ENCODE measurements at regions not wholly inside any gene's neighbourhood (a gene's known extent, or its start where the extent isn't known, plus 50 kb on each side); places are given as distances from the start of the nearest gene placed in this dataset.
A peak's percentile ranks its signal among the peaks of the same experiment; 100 is the strongest.
"Not testable (repeated sequence)": the region's sequence is repeated elsewhere in the genome, so short reads cannot be mapped to it uniquely, and the experiment has no call there.

GRCh38 chr9:79430619-79431018 lies 141.1 kb upstream of the TLE4 start:
- Mint-ChIP-seq H3K27ac (no peak overlapping the region), H3K27me3 (no peaks in the 10 kb centered on the region), H3K4me3 (no peak overlapping the region), H3K9me3 (ENCODE audit: low read depth) (peaks cover 6% of the 10 kb centered on the region), H3K36me3 (no peaks in the 10 kb centered on the region), H3K4me1 (no peaks in the 10 kb centered on the region)
- DNase-seq = no peak
- CTCF ChIA-PET = no interaction called here
- ATAC-seq = no peak

GRCh38 chr9:79431019-79431679 lies 140.6 kb upstream of the TLE4 start:
- no peak for ATAC-seq
- Mint-ChIP-seq H3K27ac (no peak overlapping the region), H3K27me3 (no peaks in the 10 kb centered on the region), H3K4me3 (no peak overlapping the region), H3K9me3 (ENCODE audit: low read depth) (peaks cover 2% of the 10 kb centered on the region), H3K4me1 (no peaks in the 10 kb centered on the region), H3K36me3 (no peaks in the 10 kb centered on the region)
- CTCF ChIA-PET = no interaction called here
- no peak for DNase-seq

GRCh38 chr9:79432485-79432884 lies 139.3 kb upstream of the TLE4 start:
- no peak overlapping the region for H3K27ac Mint-ChIP-seq
- no peak overlapping the region for H3K4me3 Mint-ChIP-seq
- no peaks in the 10 kb centered on the region for H3K27me3 Mint-ChIP-seq
- CTCF ChIA-PET = no interaction called here
- H3K36me3 Mint-ChIP-seq = no peaks in the 10 kb centered on the region
- no peaks in the 10 kb centered on the region for H3K4me1 Mint-ChIP-seq
- DNase-seq (no peak), ATAC-seq (no peak)
- H3K9me3 Mint-ChIP-seq (ENCODE audit: low read depth) = no peaks in the 10 kb centered on the region

- Mint-ChIP-seq H3K36me3 (no peaks in the 10 kb centered on the region), H3K9me3 (ENCODE audit: low read depth) (no peaks in the 10 kb centered on the region), H3K27me3 (no peaks in the 10 kb centered on the region), H3K4me3 (no peak overlapping the region), H3K4me1 (no peaks in the 10 kb centered on the region), H3K27ac (no peak overlapping the region)
- DNase-seq (no peak), ATAC-seq (no peak)
- CTCF ChIA-PET = no interaction called here
Observed at GRCh38 chr9:79433703-79434102, 138.1 kb upstream of the TLE4 start.

GRCh38 chr9:79439221-79439620 lies 132.5 kb upstream of the TLE4 start:
- DNase-seq; H3K4me3 Mint-ChIP-seq; H3K4me1 Mint-ChIP-seq; H3K36me3 Mint-ChIP-seq; ATAC-seq; CTCF ChIA-PET; H3K9me3 Mint-ChIP-seq (ENCODE audit: low read depth); H3K27ac Mint-ChIP-seq; H3K27me3 Mint-ChIP-seq: not testable (repeated sequence)

GRCh38 chr9:79446523-79447307 lies 125.0 kb upstream of the TLE4 start:
- no peaks in the 10 kb centered on the region for H3K4me1 Mint-ChIP-seq
- H3K27ac Mint-ChIP-seq = no peak overlapping the region
- ATAC-seq (no peak), DNase-seq (no peak)
- H3K27me3 Mint-ChIP-seq = peaks cover 4% of the 10 kb centered on the region
- H3K36me3 Mint-ChIP-seq = no peaks in the 10 kb centered on the region
- no peaks in the 10 kb centered on the region for H3K9me3 Mint-ChIP-seq (ENCODE audit: low read depth)
- CTCF ChIA-PET = no interaction called here
- no peak overlapping the region for H3K4me3 Mint-ChIP-seq

GRCh38 chr9:79447308-79447605 lies 124.5 kb upstream of the TLE4 start:
- CTCF ChIA-PET = no interaction called here
- Mint-ChIP-seq H3K27ac (no peak overlapping the region), H3K4me3 (no peak overlapping the region), H3K27me3 (peaks cover 5% of the 10 kb centered on the region), H3K9me3 (ENCODE audit: low read depth) (peaks cover under 1% of the 10 kb centered on the region), H3K4me1 (no peaks in the 10 kb centered on the region), H3K36me3 (peaks cover under 1% of the 10 kb centered on the region)
- DNase-seq (no peak), ATAC-seq (no peak)

GRCh38 chr9:79447762-79448161 lies 124.0 kb upstream of the TLE4 start:
- Mint-ChIP-seq H3K4me3 (no peak overlapping the region), H3K27ac (no peak overlapping the region), H3K36me3 (peaks cover 2% of the 10 kb centered on the region), H3K27me3 (peaks cover 6% of the 10 kb centered on the region), H3K9me3 (ENCODE audit: low read depth) (peaks cover 3% of the 10 kb centered on the region), H3K4me1 (no peaks in the 10 kb centered on the region)
- CTCF ChIA-PET = no interaction called here
- ATAC-seq = no peak
- no peak for DNase-seq

- Mint-ChIP-seq H3K4me1 (no peaks in the 10 kb centered on the region), H3K27ac (no peak overlapping the region), H3K36me3 (peaks cover 2% of the 10 kb centered on the region), H3K4me3 (no peak overlapping the region), H3K9me3 (ENCODE audit: low read depth) (peaks cover 3% of the 10 kb centered on the region), H3K27me3 (peaks cover 2% of the 10 kb centered on the region)
- ATAC-seq = no peak
- CTCF ChIA-PET = no interaction called here
- DNase-seq = no peak
Observed at GRCh38 chr9:79452265-79452664, 119.5 kb upstream of the TLE4 start.

- no peak for ATAC-seq
- no peaks in the 10 kb centered on the region for H3K4me1 Mint-ChIP-seq
- H3K9me3 Mint-ChIP-seq (ENCODE audit: low read depth) = no peaks in the 10 kb centered on the region
- no peak overlapping the region for H3K4me3 Mint-ChIP-seq
- no peaks in the 10 kb centered on the region for H3K36me3 Mint-ChIP-seq
- H3K27ac Mint-ChIP-seq = no peak overlapping the region
- CTCF ChIA-PET = no interaction called here
- DNase-seq = no peak
- peaks cover 8% of the 10 kb centered on the region for H3K27me3 Mint-ChIP-seq
Observed at GRCh38 chr9:79461712-79462111, 110.1 kb upstream of the TLE4 start.

GRCh38 chr9:79465156-79465555 lies 106.6 kb upstream of the TLE4 start:
- CTCF ChIA-PET = no interaction called here
- H3K27me3 Mint-ChIP-seq = peaks cover 8% of the 10 kb centered on the region
- peaks cover 14% of the 10 kb centered on the region for H3K4me1 Mint-ChIP-seq
- no peak overlapping the region for H3K4me3 Mint-ChIP-seq
- H3K36me3 Mint-ChIP-seq = no peaks in the 10 kb centered on the region
- H3K9me3 Mint-ChIP-seq (ENCODE audit: low read depth) = no peaks in the 10 kb centered on the region
- ATAC-seq (no peak), DNase-seq (no peak)
- H3K27ac Mint-ChIP-seq = no peak overlapping the region

- no peaks in the 10 kb centered on the region for H3K9me3 Mint-ChIP-seq (ENCODE audit: low read depth)
- ATAC-seq = peak; percentile 61
- H3K36me3 Mint-ChIP-seq = no peaks in the 10 kb centered on the region
- no peak overlapping the region for H3K4me3 Mint-ChIP-seq
- CTCF ChIA-PET = no interaction called here
- H3K27ac Mint-ChIP-seq = no peak overlapping the region
- no peak for DNase-seq
- peaks cover 20% of the 10 kb centered on the region for H3K4me1 Mint-ChIP-seq
- no peaks in the 10 kb centered on the region for H3K27me3 Mint-ChIP-seq
Observed at GRCh38 chr9:79469164-79469563, 102.6 kb upstream of the TLE4 start.

- ATAC-seq (no peak), DNase-seq (no peak)
- peaks cover 20% of the 10 kb centered on the region for H3K4me1 Mint-ChIP-seq
- no peak overlapping the region for H3K27ac Mint-ChIP-seq
- peaks cover 2% of the 10 kb centered on the region for H3K9me3 Mint-ChIP-seq (ENCODE audit: low read depth)
- H3K36me3 Mint-ChIP-seq = no peaks in the 10 kb centered on the region
- no peaks in the 10 kb centered on the region for H3K27me3 Mint-ChIP-seq
- no peak overlapping the region for H3K4me3 Mint-ChIP-seq
- CTCF ChIA-PET = no interaction called here
Observed at GRCh38 chr9:79470954-79471353, 100.8 kb upstream of the TLE4 start.

- CTCF ChIA-PET = interaction anchor here (1.0 kb wide), 1 partner anchor 97 kb away, joined by 3 read pairs; no protein-coding TSS in a partner anchor
- Mint-ChIP-seq H3K4me3 (no peak overlapping the region), H3K36me3 (no peaks in the 10 kb centered on the region), H3K27ac (no peak overlapping the region), H3K9me3 (ENCODE audit: low read depth) (peaks cover 2% of the 10 kb centered on the region), H3K4me1 (peaks cover 20% of the 10 kb centered on the region), H3K27me3 (no peaks in the 10 kb centered on the region)
- no peak for ATAC-seq
- DNase-seq = peak; percentile 42
Observed at GRCh38 chr9:79471580-79472543, 99.9 kb upstream of the TLE4 start.

Data from activated CD8-positive, alpha-beta memory T cell treated with anti-CD3 and anti-CD28 coated beads, Interleukin-2, amount 10 ng/mL, durations not matched to agents 7 days and 5 days (primary cell).